Peyer's patch (tissue), 4 donors: ENCODE measurements at regions not wholly inside any gene's neighbourhood (a gene's known extent, or its start where the extent isn't known, plus 50 kb on each side); places are given as distances from the start of the nearest gene placed in this dataset.

ENCODE experiments used
- CTCF ChIP-seq, 6 experiments: fragments of 450-650 bp in 4 of 6; fragments of 200-600 bp in 2 of 6; sonication (generic) in 1 of 6; IDR thresholded peaks; one replicate each; pipeline ENCODE4 v1.5.1; 2017 to 2019; ENCODE audit warnings: antibody characterized with exemption in 6 of 6, mild to moderate bottlenecking in 3 of 6, moderate library complexity in 1 of 6
- POLR2A ChIP-seq, 2 donors: fragments of 450-650 bp; IDR thresholded peaks; one replicate each; pipeline ENCODE4 v1.5.1; 2017; ENCODE audit warnings: antibody characterized with exemption in 2 of 2, mild to moderate bottlenecking in 2 of 2, moderate library complexity in 2 of 2

- no peak for TF ChIP-seq CTCF (IDR thresholded peaks at IDR 0.05)
- no peak for TF ChIP-seq POLR2A (IDR thresholded peaks at IDR 0.05)
Observed at GRCh38 chr9:82726424-82727276, 336.3 kb downstream of the RASEF start.
